ENCODE measurements at regions not wholly inside any gene's neighbourhood (a gene's known extent, or its start where the extent isn't known, plus 50 kb on each side); places are given as distances from the start of the nearest gene placed in this dataset.

- H4K20me1 ChIP-seq (replicated peaks; ENCODE audit: control insufficient read depth, extremely low read depth, insufficient read depth, low read length), result no peaks in the 10 kb centered on the region
- H3K79me2 ChIP-seq (ENCODE audit: control insufficient read depth, insufficient read depth, low read length), result no peaks in the 10 kb centered on the region
- no peaks in the 10 kb centered on the region for H3K9me3 ChIP-seq (replicated peaks; ENCODE audit: control insufficient read depth, insufficient read depth, low read length)
- H2AFZ ChIP-seq (ENCODE audit: low read depth, low read length), result no peak overlapping the region
- no peaks in the 10 kb centered on the region for H3K4me1 ChIP-seq (ENCODE audit: control insufficient read depth, extremely low read depth, insufficient read depth, low read length)
- no peak overlapping the region for H3K4me3 ChIP-seq (replicated peaks in 1 of 3; ENCODE audit: insufficient read depth in 1 of 3, low read depth in 1 of 3, low read length in 3 of 3)
- no peak for FAIRE-seq
- H3K27me3 ChIP-seq (ENCODE audit: control insufficient read depth in 2 of 2, insufficient read depth in 2 of 2, low read length in 2 of 2), result no peaks in the 10 kb centered on the region
- dilution Hi-C loops (cut with MboI; ENCODE audit: extremely low pct_ligation_motif_present, low sequenced_read_pairs), result no loop called here
- H3K36me3 ChIP-seq (ENCODE audit: control insufficient read depth in 2 of 2, extremely low read depth in 1 of 2, insufficient read depth in 2 of 2, low read length in 2 of 2), result no peaks in the 10 kb centered on the region
- ChIA-PET CTCF (no interaction called here), POLR2A (no interaction called here)
- H3K4me2 ChIP-seq (ENCODE audit: insufficient read depth, low read length), result no peak overlapping the region
- H3K9ac ChIP-seq (replicated peaks; ENCODE audit: extremely low read depth, insufficient read depth, low read length), result no peak overlapping the region
- no peak overlapping the region for H3K27ac ChIP-seq (ENCODE audit: insufficient read depth, low read depth, low read length)
- intact Hi-C loops (cut with micrococcal nuclease), result no loop called here
- BruUV-seq (replicated peaks), result no TSS peak
- TF ChIP-seq MAX (IDR thresholded peaks at IDR 0.05; ENCODE audit: insufficient read depth, insufficient read length) (no peak), MYC (IDR thresholded peaks at IDR 0.05; ENCODE audit: low read depth, low read length) (no peak), EZH2 (IDR thresholded peaks at IDR 0.05; ENCODE audit: borderline replicate concordance, low read depth, low read length, severe bottlenecking) (no peak), POLR2A (IDR thresholded peaks at IDR 0.05; ENCODE audit: low read depth, low read length) (no peak), CTCF (IDR thresholded peaks at IDR 0.05; ENCODE audit: extremely low read depth in 1 of 2, insufficient read depth in 1 of 2, low read depth in 1 of 2, low read length in 2 of 2) (no peak), GATA2 (IDR thresholded peaks at IDR 0.05; ENCODE audit: insufficient read depth, insufficient read length, low read depth, low read length) (no peak), JUN (IDR thresholded peaks at IDR 0.05; ENCODE audit: borderline replicate concordance, insufficient read depth, insufficient read length, low read depth) (no peak), POLR2AphosphoS5 (IDR thresholded peaks at IDR 0.05; ENCODE audit: insufficient read depth, low read depth, low read length) (no peak), FOS (IDR thresholded peaks at IDR 0.05; ENCODE audit: borderline replicate concordance, insufficient read depth, low read length) (no peak)
- DNase-seq (ENCODE audit: low read depth, low spot score), result no peak
- H3K9me1 ChIP-seq (replicated peaks; ENCODE audit: control insufficient read depth, extremely low read depth, insufficient read depth, low read length), result no peaks in the 10 kb centered on the region
Measured at GRCh38 chr14:101215266-101215665, 311.7 kb upstream of the RTL1 start.

Data from endothelial cell of umbilical vein (primary cell).